Lower leg skin (tissue), 4 donors: ENCODE measurements at regions not wholly inside any gene's neighbourhood (a gene's known extent, or its start where the extent isn't known, plus 50 kb on each side); places are given as distances from the start of the nearest gene placed in this dataset.
"Not testable (repeated sequence)": the region's sequence is repeated elsewhere in the genome, so short reads cannot be mapped to it uniquely, and the experiment has no call there.

ENCODE experiments used
- DNase-seq, 2 donors: peaks; one replicate each; pipeline ENCODE4 v3.0.0-alpha.2; 2019; ENCODE audit warnings: low spot score in 2 of 2
- H3K4me3 ChIP-seq: fragments of 200-600 bp; sonication (generic); 2 replicates; pipeline ENCODE4 v1.5.1; 2017; ENCODE audit warnings: mild to moderate bottlenecking, low read depth; ENCODE audit not compliant: poor library complexity, severe bottlenecking
- CTCF ChIP-seq, 3 donors: fragments of 450-650 bp; IDR thresholded peaks; one replicate each; pipeline ENCODE4 v1.5.1; 2016; ENCODE audit warnings: antibody characterized with exemption in 3 of 3, mild to moderate bottlenecking in 3 of 3, moderate library complexity in 2 of 3
- POLR2A ChIP-seq, 2 donors: fragments of 450-650 bp; IDR thresholded peaks; one replicate each; pipeline ENCODE4 v1.6.1; 2016 to 2017; ENCODE audit warnings: antibody characterized with exemption in 2 of 2, mild to moderate bottlenecking in 1 of 2, moderate library complexity in 1 of 2
- WGBS, 2 donors: methylation state at CpG; one replicate each; pipeline ENCODE4 v1.1.5; 2018; 5-methylcytosine and 5-hydroxymethylcytosine counted together
- intact Hi-C: fragments of 100-400 bp; cut with DNase I; formaldehyde crosslinking; loops from one replicate; pipeline ENCODE4 v1.15.0; 2023; ENCODE audit warnings: low total_unique reads

GRCh38 chr12:87015352-87015751 lies 759.2 kb upstream of the MGAT4C start:
- no peak overlapping the region for H3K4me3 ChIP-seq
- WGBS, 2 donors: 90% methylated on average over 3 of the region's 3 CpGs
- TF ChIP-seq CTCF (IDR thresholded peaks at IDR 0.05): no peak
- no peak for TF ChIP-seq POLR2A (IDR thresholded peaks at IDR 0.05)
- intact Hi-C loops: no loop called here
- DNase-seq: no peak

- TF ChIP-seq POLR2A (IDR thresholded peaks at IDR 0.05): no peak
- H3K4me3 ChIP-seq: no peak overlapping the region
- DNase-seq: no peak
- intact Hi-C loops: no loop called here
- 71 to 76% methylated on average over 1 of the region's 1 CpG for WGBS, 2 donors
Observed at GRCh38 chr12:87008785-87009384, 752.7 kb upstream of the MGAT4C start.

- no peak overlapping the region for H3K4me3 ChIP-seq
- TF ChIP-seq POLR2A (IDR thresholded peaks at IDR 0.05) (no peak), CTCF (IDR thresholded peaks at IDR 0.05) (no peak)
- intact Hi-C loops: no loop called here
- 39 to 61% methylated on average over 1 of the region's 1 CpG for WGBS, 2 donors
- DNase-seq: no peak
Observed at GRCh38 chr12:87001102-87001501, 744.9 kb upstream of the MGAT4C start.

GRCh38 chr12:86985298-86985697 lies 729.1 kb upstream of the MGAT4C start:
- DNase-seq: no peak
- WGBS, 2 donors: 92% methylated on average over 4 of the region's 4 CpGs
- intact Hi-C loops: no loop called here
- no peak overlapping the region for H3K4me3 ChIP-seq
- TF ChIP-seq POLR2A (IDR thresholded peaks at IDR 0.05): no peak
- TF ChIP-seq CTCF (IDR thresholded peaks at IDR 0.05): no peak

GRCh38 chr12:86970595-86970994 lies 714.4 kb upstream of the MGAT4C start:
- DNase-seq, H3K4me3 ChIP-seq, intact Hi-C loops: not testable (repeated sequence)
- WGBS, 2 donors: 80 to 87% methylated on average over 7 of the region's 7 CpGs

GRCh38 chr12:86959766-86960458 lies 703.7 kb upstream of the MGAT4C start:
- TF ChIP-seq POLR2A (IDR thresholded peaks at IDR 0.05) (no peak), CTCF (IDR thresholded peaks at IDR 0.05) (no peak)
- 38 to 43% methylated on average over 5 of the region's 5 CpGs for WGBS, 2 donors
- intact Hi-C loops: no loop called here
- no peak overlapping the region for H3K4me3 ChIP-seq
- DNase-seq: no peak

- intact Hi-C loops: no loop called here
- no peak overlapping the region for H3K4me3 ChIP-seq
- no peak for TF ChIP-seq CTCF (IDR thresholded peaks at IDR 0.05)
- no peak for TF ChIP-seq POLR2A (IDR thresholded peaks at IDR 0.05)
- WGBS, 2 donors: 72 to 73% methylated on average over 3 of the region's 3 CpGs
- DNase-seq: no peak
Observed at GRCh38 chr12:86950444-86950843, 694.3 kb upstream of the MGAT4C start.
